Natural killer cell (primary cell): ENCODE measurements at regions not wholly inside any gene's neighbourhood (a gene's known extent, or its start where the extent isn't known, plus 50 kb on each side); places are given as distances from the start of the nearest gene placed in this dataset.

Experiments
- ATAC-seq, 3 donors: fragments of 150-1000 bp in 2 of 3; fragments of 200-7000 bp in 1 of 3; cut with Tn5 transposase; 1 replicate in 1 of 3; 2 replicates in 2 of 3; pipeline ENCODE4 v1.10.0; 2021; ENCODE audit warnings: mild to moderate bottlenecking in 2 of 3, moderate library complexity in 2 of 3
- DNase-seq, 2 donors: peaks; one replicate each; pipeline versions ENCODE4 v3.0.0 to v3.0.0-alpha.2; 2013 to 2021; ENCODE audit warnings: mixed read lengths in 1 of 2
- H3K27ac ChIP-seq: one replicate; pipeline ENCODE4 v1.5.1; 2013; ENCODE audit warnings: mild to moderate bottlenecking, low read length
- H3K27me3 ChIP-seq: one replicate; pipeline ENCODE4 v1.6.1; 2013; ENCODE audit warnings: low read length; ENCODE audit not compliant: control insufficient read depth, insufficient read depth
- H3K36me3 ChIP-seq: one replicate; pipeline ENCODE4 v1.6.1; 2013; ENCODE audit warnings: low read length; ENCODE audit not compliant: control insufficient read depth, insufficient read depth
- H3K4me1 ChIP-seq: one replicate; pipeline ENCODE4 v1.6.1; 2013; ENCODE audit warnings: low read length; ENCODE audit not compliant: control insufficient read depth, insufficient read depth
- H3K4me3 ChIP-seq: one replicate; pipeline ENCODE4 v1.5.1; 2013; ENCODE audit warnings: low read length
- H3K9me3 ChIP-seq: one replicate; pipeline ENCODE4 v1.6.1; 2013; ENCODE audit warnings: low read length; ENCODE audit not compliant: control insufficient read depth, insufficient read depth
- H3K27ac Mint-ChIP-seq, 2 donors: one replicate each; pipeline ENCODE4 v1.8.0; 2022; ENCODE audit warnings: mild to moderate bottlenecking in 2 of 2, mixed read lengths in 2 of 2, moderate library complexity in 1 of 2
- H3K27me3 Mint-ChIP-seq, 2 donors: one replicate each; pipeline ENCODE4 v1.8.0; 2022; ENCODE audit warnings: low read depth in 2 of 2, mixed read lengths in 2 of 2
- H3K36me3 Mint-ChIP-seq: one replicate; pipeline ENCODE4 v1.8.0; 2022; ENCODE audit warnings: mixed read lengths
- H3K4me1 Mint-ChIP-seq, 2 donors: one replicate each; pipeline ENCODE4 v1.8.0; 2022; ENCODE audit warnings: mixed read lengths in 2 of 2
- H3K4me3 Mint-ChIP-seq: one replicate; pipeline ENCODE4 v1.8.0; 2022; ENCODE audit warnings: mild to moderate bottlenecking, moderate library complexity, mixed read lengths
- H3K9me3 Mint-ChIP-seq, 2 donors: one replicate each; pipeline ENCODE4 v1.8.0; 2022; ENCODE audit warnings: mixed read lengths in 2 of 2
- CTCF ChIP-seq: fragments of 200-600 bp; IDR thresholded peaks from one replicate; pipeline ENCODE4 v1.8.0; 2022; ENCODE audit warnings: antibody characterized with exemption
- WGBS: methylation state at CpG from one replicate; pipeline ENCODE4 v1.1.7; 2013; ENCODE audit warnings: missing lambda C conversion rate; ENCODE audit not compliant: insufficient coverage; 5-methylcytosine and 5-hydroxymethylcytosine counted together
- intact Hi-C: fragments of 100-400 bp; cut with micrococcal nuclease; formaldehyde crosslinking; loops from one replicate; pipeline ENCODE4 v1.14.2; 2022

GRCh38 chr10:129333706-129334105 is 133.3 kb upstream of the MGMT start:
- Mint-ChIP-seq H3K4me3 (no peak overlapping the region), H3K4me1 (no peaks in the 10 kb centered on the region), H3K27me3 (peaks cover 17 to 41% of the 10 kb centered on the region in 2 donors), H3K36me3 (no peaks in the 10 kb centered on the region), H3K9me3 (no peaks in the 10 kb centered on the region), H3K27ac (no peak overlapping the region)
- WGBS = 28% methylated on average over 8 of the region's 8 CpGs
- Histone ChIP-seq H3K9me3 (no peaks in the 10 kb centered on the region), H3K36me3 (no peaks in the 10 kb centered on the region), H3K27me3 (no peaks in the 10 kb centered on the region), H3K27ac (no peak overlapping the region), H3K4me1 (no peaks in the 10 kb centered on the region), H3K4me3 (no peak overlapping the region)
- ATAC-seq = no peak
- no peak for DNase-seq
- intact Hi-C loops = no loop called here
- TF ChIP-seq CTCF = no peak

GRCh38 chr10:129334266-129334665 is 132.8 kb upstream of the MGMT start:
- no peaks in the 10 kb centered on the region for H3K4me1 ChIP-seq
- intact Hi-C loops = no loop called here
- WGBS = 87% methylated on average over 16 of the region's 16 CpGs

GRCh38 chr10:129335396-129335795 is 131.6 kb upstream of the MGMT start:
- Mint-ChIP-seq H3K27ac (no peak overlapping the region), H3K27me3 (peaks cover 13 to 32% of the 10 kb centered on the region in 2 donors), H3K9me3 (no peaks in the 10 kb centered on the region), H3K4me1 (no peaks in the 10 kb centered on the region), H3K36me3 (no peaks in the 10 kb centered on the region), H3K4me3 (no peak overlapping the region)
- Histone ChIP-seq H3K4me1 (no peaks in the 10 kb centered on the region), H3K36me3 (no peaks in the 10 kb centered on the region), H3K9me3 (no peaks in the 10 kb centered on the region), H3K4me3 (no peak overlapping the region), H3K27ac (no peak overlapping the region), H3K27me3 (no peaks in the 10 kb centered on the region)
- TF ChIP-seq CTCF = no peak
- intact Hi-C loops = no loop called here
- DNase-seq = no peak
- ATAC-seq = no peak
- 84% methylated on average over 4 of the region's 4 CpGs for WGBS

More at GRCh38 chr10:129334266-129334665, 132.8 kb upstream of the MGMT start:
- Mint-ChIP-seq H3K27ac (no peak overlapping the region), H3K9me3 (no peaks in the 10 kb centered on the region), H3K36me3 (no peaks in the 10 kb centered on the region), H3K4me1 (no peaks in the 10 kb centered on the region), H3K27me3 (peaks cover 17 to 41% of the 10 kb centered on the region in 2 donors), H3K4me3 (no peak overlapping the region)
- H3K36me3 ChIP-seq = no peaks in the 10 kb centered on the region
- ATAC-seq (no peak), DNase-seq (no peak)
- TF ChIP-seq CTCF = no peak
- H3K4me3 ChIP-seq = no peak overlapping the region
- no peaks in the 10 kb centered on the region for H3K27me3 ChIP-seq
- H3K9me3 ChIP-seq = no peaks in the 10 kb centered on the region
- no peak overlapping the region for H3K27ac ChIP-seq

GRCh38 chr10:129335942-129336341 is 131.1 kb upstream of the MGMT start:
- intact Hi-C loops = no loop called here
- H3K27ac ChIP-seq = no peak overlapping the region
- WGBS = 94% methylated on average over 5 of the region's 5 CpGs
- no peaks in the 10 kb centered on the region for H3K36me3 ChIP-seq
- DNase-seq (no peak), ATAC-seq (no peak)
- H3K27me3 ChIP-seq = no peaks in the 10 kb centered on the region
- H3K9me3 ChIP-seq = no peaks in the 10 kb centered on the region
- Mint-ChIP-seq H3K4me1 (no peaks in the 10 kb centered on the region), H3K27me3 (peaks cover 13 to 27% of the 10 kb centered on the region in 2 donors), H3K4me3 (no peak overlapping the region), H3K9me3 (no peaks in the 10 kb centered on the region), H3K36me3 (no peaks in the 10 kb centered on the region), H3K27ac (no peak overlapping the region)
- H3K4me1 ChIP-seq = no peaks in the 10 kb centered on the region
- no peak for TF ChIP-seq CTCF
- no peak overlapping the region for H3K4me3 ChIP-seq
